A673 (cell line): ENCODE measurements at regions not wholly inside any gene's neighbourhood (a gene's known extent, or its start where the extent isn't known, plus 50 kb on each side); places are given as distances from the start of the nearest gene placed in this dataset.

Experiments
- BruUV-seq: library from RNA; stranded (reverse); fragments of 400-500 nt; replicated peaks from 2 replicates; lab custom pipeline; 2021; lab: Mats Ljungman, UMichigan
- CTCF ChIA-PET: fragments of 300-600 bp; sonication (Branson Sonifier 250); formaldehyde crosslinking; loops from one replicate; lab custom pipeline; 2022; ENCODE audit warnings: antibody characterized with exemption; lab: Charles Lee
- POLR2A ChIA-PET: fragments of 300-600 bp; sonication (Branson Sonifier 250); formaldehyde crosslinking; loops from one replicate; lab custom pipeline; 2022; ENCODE audit warnings: antibody characterized with exemption; ENCODE audit not compliant: low non-redundant PET; lab: Charles Lee
- DNase-seq: peaks from one replicate; pipeline ENCODE4 v3.0.0-alpha.2; 2015; ENCODE audit warnings: low spot score
- H3K27ac ChIP-seq: fragments of 200-600 bp; sonication (generic); 2 replicates; pipeline ENCODE4 v1.5.1; 2016; ENCODE audit warnings: mixed run types, low read depth, mild to moderate bottlenecking, mixed read lengths, antibody characterized with exemption, low read length; ENCODE audit not compliant: poor library complexity, severe bottlenecking
- H3K27me3 ChIP-seq: fragments of 200-600 bp; sonication (generic); replicated peaks from 2 replicates; pipeline ENCODE4 v1.6.1; 2017; ENCODE audit warnings: mixed run types, low read depth, mild to moderate bottlenecking, mixed read lengths, antibody characterized with exemption, low read length; ENCODE audit not compliant: insufficient read depth, poor library complexity
- H3K36me3 ChIP-seq: fragments of 200-600 bp; sonication (generic); 2 replicates; pipeline ENCODE4 v1.6.1; 2016; ENCODE audit warnings: mixed run types, mild to moderate bottlenecking, mixed read lengths, antibody characterized with exemption, low read length; ENCODE audit not compliant: insufficient read depth, poor library complexity, severe bottlenecking
- H3K4me1 ChIP-seq: fragments of 200-600 bp; sonication (generic); 2 replicates; pipeline ENCODE4 v1.6.1; 2017; ENCODE audit warnings: mixed run types, mild to moderate bottlenecking, mixed read lengths, antibody characterized with exemption, low read length; ENCODE audit not compliant: insufficient read depth, poor library complexity, severe bottlenecking
- H3K4me3 ChIP-seq: fragments of 200-600 bp; sonication (generic); 2 replicates; pipeline ENCODE4 v1.5.1; 2016; ENCODE audit warnings: low read depth, mixed run types, mild to moderate bottlenecking, mixed read lengths, low read length; ENCODE audit not compliant: poor library complexity, severe bottlenecking
- H3K9me3 ChIP-seq: fragments of 200-600 bp; sonication (generic); 2 replicates; pipeline ENCODE4 v1.6.1; 2016; ENCODE audit warnings: mixed run types, low read depth, mild to moderate bottlenecking, mixed read lengths, antibody characterized with exemption, low read length; ENCODE audit not compliant: poor library complexity, severe bottlenecking
- EZH2 ChIP-seq: fragments of 200-600 bp; sonication (generic); IDR thresholded peaks from 2 replicates; pipeline ENCODE4 v1.6.1; 2017; ENCODE audit warnings: borderline replicate concordance, low read depth, mild to moderate bottlenecking, mixed read lengths, antibody characterized with exemption, low read length; ENCODE audit not compliant: poor library complexity, severe bottlenecking
- intact Hi-C: fragments of 100-400 bp; cut with micrococcal nuclease; formaldehyde crosslinking; loops from one replicate; pipeline ENCODE4 v1.10.0; 2022; ENCODE audit not compliant: unreplicated experiment
- TF ChIP-seq, protein P1 (sequence below): fragments of 300-800, 200-600 bp; sonication (generic); conservative IDR thresholded peaks from 2 replicates; pipeline ENCODE4 v1.5.1; 2017; ENCODE audit warnings: low read depth, mild to moderate bottlenecking, antibody characterized with exemption, low read length, moderate library complexity, mixed read lengths

DNA sequence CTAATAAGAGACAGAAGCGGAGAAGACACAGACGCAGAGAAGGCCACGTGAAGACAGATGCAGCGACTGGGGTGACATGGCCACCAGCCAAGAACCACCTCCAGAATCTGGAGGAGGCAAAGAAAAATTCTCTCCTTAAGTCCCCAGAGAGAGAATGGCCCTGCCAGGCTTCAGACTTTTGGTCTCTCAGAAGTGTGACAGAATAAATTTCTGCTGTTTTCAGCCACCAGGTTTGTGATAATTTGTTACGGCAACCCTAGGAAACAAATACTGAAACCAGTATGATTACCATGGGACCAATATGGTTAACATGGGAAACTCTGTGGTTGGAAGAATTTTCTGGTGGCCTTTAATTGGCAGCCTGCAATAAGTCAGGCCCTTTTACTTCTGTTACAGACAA, 63.9 kb upstream of the DOCK9 start:
- no TSS peak for BruUV-seq
- H3K9me3 ChIP-seq, result no peaks in the 10 kb centered on the region
- no peak for DNase-seq
- no peak for TF ChIP-seq EZH2
- TF ChIP-seq, protein P1, sequence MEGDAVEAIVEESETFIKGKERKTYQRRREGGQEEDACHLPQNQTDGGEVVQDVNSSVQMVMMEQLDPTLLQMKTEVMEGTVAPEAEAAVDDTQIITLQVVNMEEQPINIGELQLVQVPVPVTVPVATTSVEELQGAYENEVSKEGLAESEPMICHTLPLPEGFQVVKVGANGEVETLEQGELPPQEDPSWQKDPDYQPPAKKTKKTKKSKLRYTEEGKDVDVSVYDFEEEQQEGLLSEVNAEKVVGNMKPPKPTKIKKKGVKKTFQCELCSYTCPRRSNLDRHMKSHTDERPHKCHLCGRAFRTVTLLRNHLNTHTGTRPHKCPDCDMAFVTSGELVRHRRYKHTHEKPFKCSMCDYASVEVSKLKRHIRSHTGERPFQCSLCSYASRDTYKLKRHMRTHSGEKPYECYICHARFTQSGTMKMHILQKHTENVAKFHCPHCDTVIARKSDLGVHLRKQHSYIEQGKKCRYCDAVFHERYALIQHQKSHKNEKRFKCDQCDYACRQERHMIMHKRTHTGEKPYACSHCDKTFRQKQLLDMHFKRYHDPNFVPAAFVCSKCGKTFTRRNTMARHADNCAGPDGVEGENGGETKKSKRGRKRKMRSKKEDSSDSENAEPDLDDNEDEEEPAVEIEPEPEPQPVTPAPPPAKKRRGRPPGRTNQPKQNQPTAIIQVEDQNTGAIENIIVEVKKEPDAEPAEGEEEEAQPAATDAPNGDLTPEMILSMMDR, result no peak
- intact Hi-C loops, result no loop called here
- POLR2A ChIA-PET, result no interaction called here
- CTCF ChIA-PET, result no interaction called here
- no peak overlapping the region for H3K27ac ChIP-seq
- H3K27me3 ChIP-seq, result no peaks in the 10 kb centered on the region
- H3K4me3 ChIP-seq, result no peak overlapping the region
- H3K4me1 ChIP-seq, result no peaks in the 10 kb centered on the region
- H3K36me3 ChIP-seq, result no peaks in the 10 kb centered on the region

DNA sequence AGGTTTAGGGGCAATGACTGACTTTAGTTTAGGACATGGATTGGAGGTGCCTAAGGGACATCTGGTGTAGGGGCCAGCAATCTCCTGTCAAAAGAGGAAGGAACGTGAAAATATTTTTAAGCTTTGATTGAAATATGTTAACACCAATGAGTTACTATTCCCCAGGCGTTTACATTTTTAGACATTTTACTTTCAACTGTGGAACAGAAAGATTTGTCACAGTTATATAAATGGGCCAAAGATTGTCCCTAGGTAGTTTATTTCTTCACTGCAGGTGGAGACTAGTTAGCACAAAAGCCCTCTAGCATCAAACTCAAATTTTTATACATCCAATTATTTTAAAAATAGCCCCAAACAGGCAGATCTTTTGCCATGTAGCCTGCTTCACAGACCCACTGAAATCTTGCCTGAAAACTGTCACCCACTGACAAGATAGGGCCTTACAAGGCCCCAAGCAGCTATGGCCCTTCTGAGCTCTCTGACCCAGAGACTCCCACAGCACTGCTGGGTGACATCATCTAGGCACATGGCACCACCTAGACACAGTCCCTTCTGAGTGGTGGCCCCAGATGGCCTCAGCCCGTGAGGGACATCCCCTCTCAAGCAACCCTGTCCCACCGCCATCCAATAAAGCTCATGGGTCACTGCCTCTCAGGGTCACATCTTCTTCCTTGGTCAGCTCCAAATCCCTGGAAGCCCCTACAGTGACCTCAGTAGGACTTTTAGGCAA, 64.8 kb upstream of the DOCK9 start:
- no peak overlapping the region for H3K4me3 ChIP-seq
- H3K9me3 ChIP-seq, result no peaks in the 10 kb centered on the region
- BruUV-seq, result no TSS peak
- intact Hi-C loops, result no loop called here
- ChIA-PET CTCF (no interaction called here), POLR2A (no interaction called here)
- no peaks in the 10 kb centered on the region for H3K4me1 ChIP-seq
- DNase-seq, result no peak
- no peak overlapping the region for H3K27ac ChIP-seq
- no peaks in the 10 kb centered on the region for H3K36me3 ChIP-seq
- no peaks in the 10 kb centered on the region for H3K27me3 ChIP-seq
- TF ChIP-seq EZH2, result no peak
- TF ChIP-seq, protein P1, result no peak

DNA sequence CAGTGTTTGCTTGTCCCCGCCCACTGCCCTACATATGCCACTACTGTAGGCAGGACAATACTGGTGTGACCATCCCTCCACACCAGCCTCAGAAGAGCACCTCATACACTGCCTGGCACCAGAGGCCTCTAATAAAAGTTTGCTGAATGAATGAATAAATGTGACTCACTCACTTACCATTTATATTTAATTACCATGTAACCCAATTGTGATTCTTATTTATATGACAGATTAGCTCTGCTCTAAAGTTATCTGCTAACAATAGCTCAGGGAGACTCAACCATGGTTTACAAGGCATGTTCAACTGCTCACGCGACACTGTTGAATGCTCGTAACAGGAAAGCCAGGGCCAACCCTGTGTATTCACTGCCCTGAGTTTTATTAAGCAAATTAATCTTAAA, 66.0 kb upstream of the DOCK9 start:
- Histone ChIP-seq H3K27ac (no peak overlapping the region), H3K9me3 (no peaks in the 10 kb centered on the region), H3K4me3 (no peak overlapping the region), H3K36me3 (no peaks in the 10 kb centered on the region), H3K4me1 (no peaks in the 10 kb centered on the region), H3K27me3 (no peaks in the 10 kb centered on the region)
- no TSS peak for BruUV-seq
- POLR2A ChIA-PET, result no interaction called here
- CTCF ChIA-PET, result no interaction called here
- TF ChIP-seq, protein P1, result no peak
- no peak for TF ChIP-seq EZH2
- DNase-seq, result peak; percentile 73
- intact Hi-C loops, result no loop called here
